PC-3 (cell line): ENCODE measurements at regions not wholly inside any gene's neighbourhood (a gene's known extent, or its start where the extent isn't known, plus 50 kb on each side); places are given as distances from the start of the nearest gene placed in this dataset.

ENCODE experiments used
- ATAC-seq: fragments of 200-7000 bp; cut with Tn5 transposase; 2 replicates; pipeline ENCODE4 v1.9.1; 2020; ENCODE audit warnings: mild to moderate bottlenecking, moderate library complexity
- BruUV-seq: library from RNA; stranded (reverse); fragments of 400-500 nt; replicated peaks from 2 replicates; lab custom pipeline; 2021; lab: Mats Ljungman, UMichigan
- CTCF ChIA-PET: fragments of 300-600 bp; sonication (Branson Sonifier 250); formaldehyde crosslinking; loops from one replicate; lab custom pipeline; 2022; ENCODE audit warnings: antibody characterized with exemption; lab: Charles Lee
- POLR2A ChIA-PET: fragments of 300-600 bp; sonication (Branson Sonifier 250); formaldehyde crosslinking; loops from one replicate; lab custom pipeline; 2022; ENCODE audit warnings: antibody characterized with exemption; ENCODE audit not compliant: unreplicated experiment; lab: Charles Lee
- DNase-seq: peaks from one replicate; pipeline ENCODE4 v3.0.0-alpha.2; 2015
- H2AFZ ChIP-seq: fragments of 300-600 bp; sonication (generic); 2 replicates; pipeline ENCODE4 v1.6.0; 2016; ENCODE audit warnings: antibody characterized with exemption, low read length
- H3F3A ChIP-seq: fragments of 300-600 bp; sonication (generic); one replicate; pipeline ENCODE4 v1.6.0; 2017; ENCODE audit warnings: antibody characterized with exemption, low read length, control low read depth, mild to moderate bottlenecking; ENCODE audit not compliant: unreplicated experiment
- H3K27ac ChIP-seq: fragments of 300-600 bp; sonication (generic); 2 replicates; pipeline ENCODE4 v1.5.1; 2016; ENCODE audit warnings: mild to moderate bottlenecking, low read length
- H3K27me3 ChIP-seq: fragments of 300-600 bp; sonication (generic); 2 replicates; pipeline ENCODE4 v1.6.1; 2016; ENCODE audit warnings: low read length, mixed read lengths
- H3K36me3 ChIP-seq: fragments of 300-600 bp; sonication (generic); 2 replicates; pipeline ENCODE4 v1.6.1; 2016; ENCODE audit warnings: low read depth, mixed run types, low read length, mixed read lengths
- H3K4me1 ChIP-seq: fragments of 300-600 bp; sonication (generic); 2 replicates; pipeline ENCODE4 v1.5.1; 2016; ENCODE audit warnings: low read length; ENCODE audit not compliant: insufficient read depth
- H3K4me2 ChIP-seq: fragments of 300-600 bp; sonication (generic); 2 replicates; pipeline ENCODE4 v1.6.0; 2016; ENCODE audit warnings: low read length
- H3K4me3 ChIP-seq: fragments of 300-600 bp; sonication (generic); 2 replicates; pipeline ENCODE4 v1.5.1; 2016; ENCODE audit warnings: mild to moderate bottlenecking, low read length, mixed read lengths
- H3K79me2 ChIP-seq: fragments of 300-600 bp; sonication (generic); 2 replicates; pipeline ENCODE4 v1.6.1; 2017; ENCODE audit warnings: low read length, mixed read lengths
- H3K9ac ChIP-seq: fragments of 300-600 bp; sonication (generic); 2 replicates; pipeline ENCODE4 v1.6.0; 2016; ENCODE audit warnings: mild to moderate bottlenecking, low read length
- H3K9me2 ChIP-seq: fragments of 300-600 bp; sonication (generic); replicated peaks from 2 replicates; pipeline ENCODE4 v1.6.1; 2016; ENCODE audit warnings: mixed run types, low read length, mixed read lengths
- H3K9me3 ChIP-seq: fragments of 300-600 bp; sonication (generic); 2 replicates; pipeline ENCODE4 v1.6.1; 2016; ENCODE audit warnings: low read length, mixed read lengths
- H4K20me1 ChIP-seq: fragments of 300-600 bp; sonication (generic); 2 replicates; pipeline ENCODE4 v1.6.1; 2016; ENCODE audit warnings: low read length, mixed read lengths
- EZH2 ChIP-seq: fragments of 300-600 bp; sonication (generic); IDR thresholded peaks from one replicate; pipeline ENCODE4 v1.6.1; 2017; ENCODE audit warnings: antibody characterized with exemption, mild to moderate bottlenecking, low read length; ENCODE audit not compliant: unreplicated experiment
- EZH2phosphoT487 ChIP-seq: fragments of 300-600 bp; sonication (generic); IDR thresholded peaks from 2 replicates; pipeline ENCODE4 v1.6.1; 2018; ENCODE audit warnings: mild to moderate bottlenecking, antibody characterized with exemption, low read length, borderline replicate concordance
- intact Hi-C: fragments of 100-400 bp; cut with micrococcal nuclease; formaldehyde crosslinking; loops from 2 replicates; pipeline ENCODE4 v1.9.0; 2023
- TF ChIP-seq, protein P1 (sequence below): fragments of 300-600 bp; sonication (generic); conservative IDR thresholded peaks from 2 replicates; pipeline ENCODE4 v1.5.1; 2017; ENCODE audit warnings: antibody characterized with exemption, low read depth, mild to moderate bottlenecking, low read length

DNA sequence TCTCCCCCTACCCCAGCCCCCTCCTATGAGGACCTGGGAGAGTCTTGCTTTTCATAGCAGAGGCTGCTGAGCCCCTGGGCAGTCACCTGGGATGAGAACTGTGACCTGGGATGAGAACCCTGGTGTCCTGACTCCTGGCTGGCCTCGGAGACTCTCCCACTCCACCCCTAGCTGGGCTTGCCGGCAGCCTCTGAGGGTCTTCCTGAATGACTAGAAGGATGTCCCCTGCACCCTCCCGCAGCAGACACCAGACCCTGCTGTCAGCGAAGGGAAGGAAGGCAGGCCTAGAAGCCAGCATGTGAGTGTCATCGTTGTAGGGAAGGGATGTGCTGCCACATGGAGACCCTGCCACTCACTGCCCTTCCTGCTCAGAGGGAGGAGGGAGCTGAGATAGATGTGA, 203.4 kb upstream of the ZNF536 start:
- intact Hi-C loops = no loop called here
- no peak overlapping the region for H3K4me2 ChIP-seq
- BruUV-seq = no TSS peak
- CTCF ChIA-PET = no interaction called here
- POLR2A ChIA-PET = no interaction called here
- TF ChIP-seq EZH2 = no peak
- no peak for TF ChIP-seq EZH2phosphoT487
- TF ChIP-seq, protein P1, sequence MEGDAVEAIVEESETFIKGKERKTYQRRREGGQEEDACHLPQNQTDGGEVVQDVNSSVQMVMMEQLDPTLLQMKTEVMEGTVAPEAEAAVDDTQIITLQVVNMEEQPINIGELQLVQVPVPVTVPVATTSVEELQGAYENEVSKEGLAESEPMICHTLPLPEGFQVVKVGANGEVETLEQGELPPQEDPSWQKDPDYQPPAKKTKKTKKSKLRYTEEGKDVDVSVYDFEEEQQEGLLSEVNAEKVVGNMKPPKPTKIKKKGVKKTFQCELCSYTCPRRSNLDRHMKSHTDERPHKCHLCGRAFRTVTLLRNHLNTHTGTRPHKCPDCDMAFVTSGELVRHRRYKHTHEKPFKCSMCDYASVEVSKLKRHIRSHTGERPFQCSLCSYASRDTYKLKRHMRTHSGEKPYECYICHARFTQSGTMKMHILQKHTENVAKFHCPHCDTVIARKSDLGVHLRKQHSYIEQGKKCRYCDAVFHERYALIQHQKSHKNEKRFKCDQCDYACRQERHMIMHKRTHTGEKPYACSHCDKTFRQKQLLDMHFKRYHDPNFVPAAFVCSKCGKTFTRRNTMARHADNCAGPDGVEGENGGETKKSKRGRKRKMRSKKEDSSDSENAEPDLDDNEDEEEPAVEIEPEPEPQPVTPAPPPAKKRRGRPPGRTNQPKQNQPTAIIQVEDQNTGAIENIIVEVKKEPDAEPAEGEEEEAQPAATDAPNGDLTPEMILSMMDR = no peak
- no peak overlapping the region for H3K27ac ChIP-seq
- no peak overlapping the region for H2AFZ ChIP-seq
- H3K36me3 ChIP-seq = no peaks in the 10 kb centered on the region
- no peak for ATAC-seq
- no peaks in the 10 kb centered on the region for H3K27me3 ChIP-seq
- H3K79me2 ChIP-seq = no peaks in the 10 kb centered on the region
- H3F3A ChIP-seq = no peaks in the 10 kb centered on the region
- no peak for DNase-seq
- no peaks in the 10 kb centered on the region for H3K9me2 ChIP-seq
- H3K4me3 ChIP-seq = no peak overlapping the region
- H3K9ac ChIP-seq = no peak overlapping the region
- no peaks in the 10 kb centered on the region for H3K4me1 ChIP-seq
- no peaks in the 10 kb centered on the region for H4K20me1 ChIP-seq
- no peaks in the 10 kb centered on the region for H3K9me3 ChIP-seq

DNA sequence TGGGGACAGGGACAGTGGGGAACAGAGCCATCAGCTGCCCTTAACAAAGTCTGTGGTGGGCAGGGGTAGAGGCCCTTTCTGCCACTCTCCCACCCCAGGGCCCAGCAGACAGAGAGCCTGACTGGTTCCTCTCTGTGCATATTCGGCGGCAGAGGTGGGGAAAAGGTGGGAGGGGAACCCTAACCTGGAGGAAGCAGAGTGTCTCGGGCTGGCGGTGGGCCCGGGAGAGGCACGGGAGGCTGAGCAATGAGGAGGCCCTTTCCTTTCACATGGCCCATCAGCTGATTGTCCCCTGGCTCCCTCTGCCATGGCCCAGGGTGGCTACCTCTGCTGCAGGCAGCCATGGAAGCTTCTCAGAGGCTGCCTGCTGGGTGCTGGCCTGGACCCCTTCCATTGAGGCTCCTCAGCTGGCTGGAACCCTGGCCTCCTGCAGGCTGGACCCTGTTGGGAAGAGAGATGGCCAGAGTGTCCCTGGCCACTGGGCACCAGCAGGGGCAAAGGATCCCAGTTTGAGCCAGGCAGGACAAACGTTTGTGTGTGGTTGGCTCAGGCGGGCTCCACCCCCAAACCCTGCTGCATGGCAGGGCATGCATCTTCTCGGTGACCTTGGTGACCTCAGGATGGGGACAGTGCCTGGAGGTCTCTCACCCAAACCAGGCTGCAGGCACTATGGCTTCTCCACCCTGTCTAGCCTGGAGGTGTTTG, 202.8 kb upstream of the ZNF536 start:
- no peaks in the 10 kb centered on the region for H3K36me3 ChIP-seq
- intact Hi-C loops = no loop called here
- no peak overlapping the region for H3K4me3 ChIP-seq
- ATAC-seq (no peak), DNase-seq (no peak)
- H3K27me3 ChIP-seq = no peaks in the 10 kb centered on the region
- no peak overlapping the region for H3K27ac ChIP-seq
- BruUV-seq = no TSS peak
- no peak overlapping the region for H2AFZ ChIP-seq
- H4K20me1 ChIP-seq = no peaks in the 10 kb centered on the region
- H3K79me2 ChIP-seq = no peaks in the 10 kb centered on the region
- H3K4me2 ChIP-seq = no peak overlapping the region
- no peaks in the 10 kb centered on the region for H3K9me3 ChIP-seq
- TF ChIP-seq EZH2phosphoT487 (no peak), EZH2 (no peak)
- TF ChIP-seq, protein P1 = no peak
- no peaks in the 10 kb centered on the region for H3F3A ChIP-seq
- H3K4me1 ChIP-seq = no peaks in the 10 kb centered on the region
- ChIA-PET POLR2A (no interaction called here), CTCF (no interaction called here)
- no peak overlapping the region for H3K9ac ChIP-seq
- no peaks in the 10 kb centered on the region for H3K9me2 ChIP-seq

DNA sequence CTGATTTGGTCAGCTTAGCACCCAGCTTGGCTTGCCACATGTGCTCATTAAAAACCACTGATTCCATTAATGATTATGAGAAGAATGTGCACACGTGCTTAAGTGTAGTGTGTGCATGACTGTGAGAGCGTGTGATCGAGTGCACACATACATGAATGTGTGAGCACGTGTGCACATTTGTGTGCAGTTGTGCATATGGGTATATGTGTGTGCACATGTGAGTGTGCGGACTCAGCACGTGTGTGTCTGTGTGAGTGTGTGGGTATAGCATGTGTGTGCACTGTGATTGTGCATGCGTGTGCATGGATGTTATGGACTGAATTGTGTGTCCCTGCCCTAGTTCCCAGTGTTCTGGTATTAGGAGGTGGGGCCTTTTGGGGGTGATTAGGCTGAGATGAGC, 202.1 kb upstream of the ZNF536 start:
- H3K27ac ChIP-seq = no peak overlapping the region
- H3K27me3 ChIP-seq = 0 out of 2 replicates have a peak, but pooled peaks cover 3% of the 10 kb centered on the region
- ATAC-seq = no peak
- POLR2A ChIA-PET = no interaction called here
- H4K20me1 ChIP-seq = no peaks in the 10 kb centered on the region
- no peak for TF ChIP-seq EZH2
- TF ChIP-seq, protein P1 = no peak
- BruUV-seq = no TSS peak
- no peaks in the 10 kb centered on the region for H3K9me2 ChIP-seq
- H3K36me3 ChIP-seq = no peaks in the 10 kb centered on the region
- H3F3A ChIP-seq = no peaks in the 10 kb centered on the region
- H3K79me2 ChIP-seq = no peaks in the 10 kb centered on the region
- H3K4me3 ChIP-seq = no peak overlapping the region
- H3K4me2 ChIP-seq = no peak overlapping the region
- CTCF ChIA-PET = no interaction called here
- no peak overlapping the region for H2AFZ ChIP-seq
- no peak overlapping the region for H3K9ac ChIP-seq
- no peaks in the 10 kb centered on the region for H3K4me1 ChIP-seq
- no peak for DNase-seq
- no peaks in the 10 kb centered on the region for H3K9me3 ChIP-seq
- intact Hi-C loops = no loop called here
